Activated CD4-positive, alpha-beta T cell treated with anti-CD3 and anti-CD28 coated beads, Interleukin-2, amount 10 ng/mL, durations not matched to agents 7 days and 5 days (primary cell): ENCODE measurements at regions not wholly inside any gene's neighbourhood (a gene's known extent, or its start where the extent isn't known, plus 50 kb on each side); places are given as distances from the start of the nearest gene placed in this dataset.
"Not testable (repeated sequence)": the region's sequence is repeated elsewhere in the genome, so short reads cannot be mapped to it uniquely, and the experiment has no call there.

Experiments
- CTCF ChIA-PET: fragments of 350-600 bp; sonication (Branson Sonifier 250); formaldehyde crosslinking; loops from one replicate; lab custom pipeline; 2021; ENCODE audit warnings: antibody characterized with exemption; lab: Charles Lee
- POLR2A ChIA-PET: fragments of 350-600 bp; sonication (Branson Sonifier 250); formaldehyde crosslinking; loops from one replicate; lab custom pipeline; 2021; ENCODE audit warnings: antibody characterized with exemption; lab: Charles Lee
- DNase-seq: peaks from one replicate; pipeline ENCODE4 v3.0.0-alpha.2; 2020
- H3K27ac Mint-ChIP-seq: one replicate; pipeline ENCODE4 v1.8.0; 2021; ENCODE audit warnings: mild to moderate bottlenecking, moderate library complexity, mixed read lengths
- H3K27me3 Mint-ChIP-seq: one replicate; pipeline ENCODE4 v1.8.0; 2021; ENCODE audit warnings: mixed read lengths
- H3K36me3 Mint-ChIP-seq: one replicate; pipeline ENCODE4 v1.8.0; 2021; ENCODE audit warnings: low read depth, mixed read lengths
- H3K4me1 Mint-ChIP-seq: one replicate; pipeline ENCODE4 v1.8.0; 2021; ENCODE audit warnings: mixed read lengths
- H3K4me3 Mint-ChIP-seq: one replicate; pipeline ENCODE4 v1.8.0; 2021; ENCODE audit warnings: mild to moderate bottlenecking, moderate library complexity, mixed read lengths
- H3K9me3 Mint-ChIP-seq: one replicate; pipeline ENCODE4 v1.8.0; 2021; ENCODE audit warnings: mixed read lengths

GRCh38 chr3:194870394-194871110 lies 184.9 kb downstream of the FAM43A start:
- CTCF ChIA-PET = no interaction called here
- Mint-ChIP-seq H3K4me1 (no peaks in the 10 kb centered on the region), H3K27me3 (peaks cover 10% of the 10 kb centered on the region), H3K36me3 (no peaks in the 10 kb centered on the region), H3K27ac (no peak overlapping the region), H3K9me3 (no peaks in the 10 kb centered on the region), H3K4me3 (no peak overlapping the region)
- POLR2A ChIA-PET = no interaction called here
- DNase-seq = no peak

- no peak for DNase-seq
- no peak overlapping the region for H3K4me3 Mint-ChIP-seq
- no peaks in the 10 kb centered on the region for H3K9me3 Mint-ChIP-seq
- no peaks in the 10 kb centered on the region for H3K36me3 Mint-ChIP-seq
- H3K27ac Mint-ChIP-seq = no peak overlapping the region
- no peaks in the 10 kb centered on the region for H3K4me1 Mint-ChIP-seq
- ChIA-PET POLR2A (no interaction called here), CTCF (no interaction called here)
- peaks cover 8% of the 10 kb centered on the region for H3K27me3 Mint-ChIP-seq
Measured at GRCh38 chr3:194871143-194871863, 185.6 kb downstream of the FAM43A start.

DNA sequence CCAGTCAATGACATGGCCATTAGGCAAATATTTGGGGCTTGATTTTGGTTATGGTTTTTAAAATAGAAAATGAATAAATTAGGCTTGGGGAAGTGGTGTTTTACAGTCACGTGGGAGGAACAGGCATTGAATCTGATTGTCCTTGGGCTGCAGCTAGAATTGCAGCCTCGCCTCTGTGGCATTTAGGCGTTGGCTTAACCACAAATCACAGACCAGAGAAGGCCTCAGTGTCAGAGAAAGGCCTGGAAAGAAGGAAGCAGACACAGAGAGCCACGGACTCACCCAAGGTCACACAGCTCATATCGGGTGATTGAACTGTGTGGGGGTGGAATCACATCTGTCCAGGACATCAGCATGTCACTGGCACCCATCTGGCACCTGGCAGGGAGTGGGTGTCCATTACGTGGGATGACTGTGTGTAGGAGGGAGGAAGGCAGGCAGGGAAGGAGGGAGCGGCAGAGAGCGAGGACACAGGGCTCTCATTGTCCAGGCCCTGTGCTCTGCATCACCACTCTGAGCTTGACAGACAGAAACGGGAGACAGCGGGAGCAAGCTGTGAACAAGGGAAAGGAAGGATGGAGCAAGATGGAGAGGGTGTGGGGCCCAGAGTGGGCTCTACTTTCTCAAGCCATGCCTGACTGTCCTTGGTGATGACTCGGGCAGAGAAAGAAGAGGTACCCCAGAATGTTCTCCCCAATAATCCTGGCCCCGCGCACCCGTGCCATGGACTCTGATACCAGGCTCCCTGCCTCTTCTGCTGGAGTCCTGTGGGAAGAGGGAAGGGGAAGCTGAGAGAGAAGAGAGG lies 186.4 kb downstream of the FAM43A start:
- DNase-seq = no peak
- Mint-ChIP-seq H3K27ac (no peak overlapping the region), H3K4me3 (no peak overlapping the region), H3K36me3 (no peaks in the 10 kb centered on the region), H3K9me3 (no peaks in the 10 kb centered on the region), H3K4me1 (no peaks in the 10 kb centered on the region), H3K27me3 (peaks cover 4% of the 10 kb centered on the region)
- ChIA-PET POLR2A (no interaction called here), CTCF (no interaction called here)

GRCh38 chr3:194872669-194872977 lies 186.9 kb downstream of the FAM43A start:
- POLR2A ChIA-PET = no interaction called here
- Mint-ChIP-seq H3K36me3 (no peaks in the 10 kb centered on the region), H3K4me1 (no peaks in the 10 kb centered on the region), H3K4me3 (no peak overlapping the region), H3K9me3 (no peaks in the 10 kb centered on the region), H3K27me3 (no peaks in the 10 kb centered on the region), H3K27ac (no peak overlapping the region)
- DNase-seq = no peak
- CTCF ChIA-PET = no interaction called here

GRCh38 chr3:194873474-194873873 lies 187.8 kb downstream of the FAM43A start:
- H3K4me3 Mint-ChIP-seq, H3K9me3 Mint-ChIP-seq, H3K27ac Mint-ChIP-seq, POLR2A ChIA-PET, H3K27me3 Mint-ChIP-seq, H3K4me1 Mint-ChIP-seq, H3K36me3 Mint-ChIP-seq, DNase-seq: not testable (repeated sequence)
- CTCF ChIA-PET = interaction anchor here (1.2 kb wide), 1 partner anchor 11 kb away, joined by 3 read pairs; no protein-coding TSS in a partner anchor

- no peak overlapping the region for H3K4me3 Mint-ChIP-seq
- no peak overlapping the region for H3K27ac Mint-ChIP-seq
- DNase-seq = no peak
- ChIA-PET POLR2A (no interaction called here), CTCF (interaction anchor here (1.2 kb wide), 1 partner anchor 12 kb away, joined by 3 read pairs; no protein-coding TSS in a partner anchor)
- H3K36me3 Mint-ChIP-seq = no peaks in the 10 kb centered on the region
- H3K27me3 Mint-ChIP-seq = no peaks in the 10 kb centered on the region
- peaks cover 2% of the 10 kb centered on the region for H3K4me1 Mint-ChIP-seq
- H3K9me3 Mint-ChIP-seq = no peaks in the 10 kb centered on the region
Measured at GRCh38 chr3:194874206-194874605, 188.5 kb downstream of the FAM43A start.

DNA sequence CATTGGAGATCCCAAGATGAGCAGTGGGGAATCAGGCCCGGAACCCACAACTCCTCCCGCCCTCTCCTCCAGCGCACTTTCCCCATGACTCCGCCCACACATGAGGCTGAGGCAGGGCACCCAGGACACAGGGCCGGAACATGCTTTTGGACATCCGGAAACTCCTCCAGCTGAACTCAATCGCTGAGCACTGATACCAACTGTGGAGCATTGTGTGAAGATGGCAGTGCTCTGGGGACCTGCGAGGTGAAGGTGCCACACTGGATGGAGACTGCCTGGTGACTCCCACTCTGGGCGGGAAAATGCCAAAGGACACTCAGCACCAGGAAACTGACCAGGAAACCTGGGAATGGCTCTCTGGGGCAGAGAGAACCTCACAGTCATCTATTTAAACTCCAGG lies 189.1 kb downstream of the FAM43A start:
- no peak for DNase-seq
- ChIA-PET CTCF (interaction anchor here (1.2 kb wide), 1 partner anchor 27 kb away, joined by 4 read pairs; no protein-coding TSS in a partner anchor), POLR2A (no interaction called here)
- H3K4me3 Mint-ChIP-seq = no peak overlapping the region
- peaks cover 7% of the 10 kb centered on the region for H3K4me1 Mint-ChIP-seq
- H3K27ac Mint-ChIP-seq = no peak overlapping the region
- no peaks in the 10 kb centered on the region for H3K36me3 Mint-ChIP-seq
- no peaks in the 10 kb centered on the region for H3K9me3 Mint-ChIP-seq
- H3K27me3 Mint-ChIP-seq = no peaks in the 10 kb centered on the region

- POLR2A ChIA-PET = no interaction called here
- no peaks in the 10 kb centered on the region for H3K36me3 Mint-ChIP-seq
- no peaks in the 10 kb centered on the region for H3K27me3 Mint-ChIP-seq
- H3K4me3 Mint-ChIP-seq = no peak overlapping the region
- no peaks in the 10 kb centered on the region for H3K9me3 Mint-ChIP-seq
- DNase-seq = no peak
- CTCF ChIA-PET = interaction anchor here (1.2 kb wide), 1 partner anchor 26 kb away, joined by 4 read pairs; no protein-coding TSS in a partner anchor
- H3K4me1 Mint-ChIP-seq = peaks cover 14% of the 10 kb centered on the region
- H3K27ac Mint-ChIP-seq = no peak overlapping the region
Measured at GRCh38 chr3:194875581-194876402, 190.1 kb downstream of the FAM43A start.

DNA sequence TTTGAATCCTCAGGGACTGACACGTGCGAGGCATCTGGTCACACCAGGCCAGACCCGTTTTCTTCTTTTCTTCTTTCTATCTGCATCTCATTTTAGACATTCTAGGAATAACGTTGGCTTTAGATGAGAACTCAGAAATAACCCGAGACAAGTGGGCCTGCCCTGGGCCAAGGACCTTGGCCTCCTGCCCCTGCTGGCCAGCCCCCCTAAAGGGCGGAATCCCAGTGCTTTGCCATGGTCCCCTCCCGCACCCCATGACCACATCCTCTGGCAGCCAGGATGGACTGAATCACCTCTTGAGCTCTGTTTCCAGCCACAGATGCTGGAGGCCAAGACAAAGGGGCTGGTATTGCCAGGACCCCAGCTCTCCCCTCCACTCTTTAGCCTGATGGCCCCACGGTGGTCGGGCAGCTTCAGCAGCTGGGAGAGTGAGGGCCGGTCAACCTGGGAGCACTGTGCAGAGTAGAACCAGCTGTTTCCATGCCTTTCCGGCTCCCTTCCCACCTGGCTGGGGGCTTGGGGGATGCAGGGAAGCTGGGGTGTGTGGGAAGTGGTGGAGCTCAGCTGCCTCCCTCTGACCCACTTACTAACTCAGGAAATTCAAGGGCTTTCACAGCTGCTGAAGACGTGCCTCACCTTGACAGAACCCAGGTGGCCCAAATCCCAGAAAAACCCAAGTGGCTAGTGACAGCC lies 190.9 kb downstream of the FAM43A start:
- Mint-ChIP-seq H3K27ac (no peak overlapping the region), H3K4me1 (peaks cover 14% of the 10 kb centered on the region), H3K36me3 (no peaks in the 10 kb centered on the region), H3K27me3 (no peaks in the 10 kb centered on the region), H3K9me3 (no peaks in the 10 kb centered on the region), H3K4me3 (no peak overlapping the region)
- DNase-seq = no peak
- POLR2A ChIA-PET = no interaction called here
- CTCF ChIA-PET = interaction anchor here (0.6 kb wide), 1 partner anchor 601 kb away, joined by 5 read pairs; no protein-coding TSS in a partner anchor

GRCh38 chr3:194877291-194878119 lies 191.8 kb downstream of the FAM43A start:
- CTCF ChIA-PET = interaction anchor here (0.6 kb wide), 1 partner anchor 600 kb away, joined by 5 read pairs; no protein-coding TSS in a partner anchor
- Mint-ChIP-seq H3K36me3 (no peaks in the 10 kb centered on the region), H3K27ac (no peak overlapping the region), H3K4me1 (peaks cover 14% of the 10 kb centered on the region), H3K27me3 (no peaks in the 10 kb centered on the region), H3K9me3 (no peaks in the 10 kb centered on the region), H3K4me3 (no peak overlapping the region)
- no peak for DNase-seq
- POLR2A ChIA-PET = interaction anchor here (0.5 kb wide), 1 partner anchor 1473 kb away, joined by 3 read pairs; no protein-coding TSS in a partner anchor

DNA sequence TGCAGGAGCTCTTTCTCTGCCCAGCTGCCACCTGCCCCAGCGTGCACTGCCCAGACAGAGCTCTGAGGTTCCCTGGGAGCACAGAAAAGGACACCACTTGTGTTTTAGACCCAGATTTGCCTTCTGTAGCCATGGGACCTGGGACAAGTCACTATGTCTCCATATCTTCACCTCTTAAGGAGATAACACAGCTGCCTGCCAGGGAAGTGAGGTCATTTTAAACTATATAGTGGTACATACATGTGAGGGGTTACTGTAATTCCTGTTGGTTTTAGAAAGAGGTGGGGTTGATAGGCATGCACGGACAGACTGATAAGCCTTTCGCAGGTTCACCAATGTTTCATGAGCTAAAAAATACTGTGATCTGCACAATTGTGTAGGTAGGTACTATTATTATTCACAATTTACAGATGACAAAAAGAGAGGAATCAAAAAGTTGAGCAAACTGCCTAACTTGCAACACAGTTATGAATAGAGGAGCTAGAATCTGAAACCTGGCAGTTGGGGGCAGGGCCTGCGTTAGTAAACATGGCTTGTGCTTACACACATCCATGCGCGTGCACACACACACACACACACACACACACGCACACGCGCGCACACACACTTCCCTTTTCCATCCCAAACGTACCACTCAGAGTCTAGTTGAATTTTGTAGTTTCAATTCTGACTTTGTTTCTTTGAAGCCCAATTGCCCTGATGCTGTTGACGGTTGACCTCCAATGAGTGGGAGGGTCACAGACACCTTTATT lies 193.6 kb downstream of the FAM43A start:
- H3K27ac Mint-ChIP-seq = no peak overlapping the region
- H3K27me3 Mint-ChIP-seq = no peaks in the 10 kb centered on the region
- POLR2A ChIA-PET = no interaction called here
- no peak overlapping the region for H3K4me3 Mint-ChIP-seq
- DNase-seq = no peak
- CTCF ChIA-PET = interaction anchor here (0.6 kb wide), 1 partner anchor 174 kb away, joined by 3 read pairs; no protein-coding TSS in a partner anchor
- peaks cover 14% of the 10 kb centered on the region for H3K4me1 Mint-ChIP-seq
- peaks cover 3% of the 10 kb centered on the region for H3K9me3 Mint-ChIP-seq
- no peaks in the 10 kb centered on the region for H3K36me3 Mint-ChIP-seq
